H1 (cell line): ENCODE measurements at regions not wholly inside any gene's neighbourhood (a gene's known extent, or its start where the extent isn't known, plus 50 kb on each side); places are given as distances from the start of the nearest gene placed in this dataset.

Experiments used
- CTCF ChIA-PET: fragments of 300-600 bp; sonication (Branson Sonifier 250); formaldehyde crosslinking; loops from one replicate; lab custom pipeline; 2021; ENCODE audit not compliant: partially characterized antibody; lab: Charles Lee
- POLR2A ChIA-PET: fragments of 300-600 bp; sonication (Branson Sonifier 250); formaldehyde crosslinking; loops from one replicate; lab custom pipeline; 2021; ENCODE audit warnings: inconsistent platforms; ENCODE audit not compliant: partially characterized antibody; lab: Charles Lee
- DNase-seq, 2 experiments: peaks; one replicate each; pipeline versions ENCODE4 v3.0.0 to v3.0.0-alpha.2; 2010 to 2022; ENCODE audit warnings: low spot score in 2 of 2, low read depth in 1 of 2, mixed read lengths in 1 of 2
- FAIRE-seq: peaks from 2 replicates; lab custom pipeline; 2011; peaks lifted over from hg19 to GRCh38; lab: Jason Lieb, UNC
- H2AFZ ChIP-seq: 2 replicates; pipeline ENCODE4 v1.8.1; 2012; ENCODE audit warnings: low read length, inconsistent platforms
- H2AK5ac ChIP-seq: 2 replicates; pipeline ENCODE4 v1.6.1; 2013; ENCODE audit warnings: low read depth, low read length
- H2BK120ac ChIP-seq: replicated peaks from 2 replicates; pipeline ENCODE3; 2013; ENCODE audit warnings: low read depth, low read length, inconsistent platforms
- H2BK12ac ChIP-seq: 2 replicates; pipeline ENCODE4 v1.6.1; 2013; ENCODE audit warnings: low read depth, low read length
- H2BK15ac ChIP-seq: 2 replicates; pipeline ENCODE4 v1.6.1; 2013; ENCODE audit warnings: low read length
- H2BK20ac ChIP-seq: 2 replicates; pipeline ENCODE4 v1.6.1; 2013; ENCODE audit warnings: low read length
- H2BK5ac ChIP-seq: 2 replicates; pipeline ENCODE4 v1.6.1; 2013; ENCODE audit warnings: low read depth, low read length
- H3K14ac ChIP-seq: 2 replicates; pipeline ENCODE4 v1.6.1; 2013; ENCODE audit warnings: inconsistent platforms; ENCODE audit not compliant: insufficient read length
- H3K18ac ChIP-seq: 2 replicates; pipeline ENCODE4 v1.6.1; 2013; ENCODE audit warnings: low read length; ENCODE audit errors: extremely low read depth
- H3K23ac ChIP-seq: 2 replicates; pipeline ENCODE4 v1.6.1; 2013; ENCODE audit warnings: inconsistent platforms; ENCODE audit not compliant: insufficient read length
- H3K23me2 ChIP-seq: 2 replicates; pipeline ENCODE4 v1.6.1; 2013; ENCODE audit warnings: low read depth, low read length
- H3K27ac ChIP-seq: 2 replicates; pipeline ENCODE4 v1.6.1; 2011; ENCODE audit warnings: low read depth, low read length, inconsistent platforms
- H3K27me3 ChIP-seq, 4 experiments: replicated peaks in 1 of 4; 1 replicate in 1 of 4; 2 replicates in 3 of 4; pipeline versions ENCODE4 v1.6.1 to v1.8.1; 2011 to 2013; ENCODE audit warnings: low read length in 3 of 4, mild to moderate bottlenecking in 3 of 4, inconsistent platforms in 2 of 4, mixed read lengths in 2 of 4, moderate library complexity in 1 of 4; ENCODE audit not compliant: control insufficient read depth in 3 of 4, insufficient read depth in 3 of 4; ENCODE audit errors: extremely low read depth in 1 of 4
- H3K36me3 ChIP-seq, 4 experiments: 2 replicates each; pipeline versions ENCODE4 v1.6.1 to v1.8.1; 2011 to 2013; ENCODE audit warnings: mild to moderate bottlenecking in 4 of 4, low read length in 3 of 4, moderate library complexity in 2 of 4, control low read depth in 1 of 4, inconsistent platforms in 1 of 4; ENCODE audit not compliant: insufficient read depth in 4 of 4, control insufficient read depth in 2 of 4
- H3K4ac ChIP-seq: replicated peaks from 2 replicates; pipeline ENCODE3; 2013; ENCODE audit warnings: low read length, low read depth, mixed read lengths, inconsistent platforms; ENCODE audit not compliant: insufficient read length
- H3K4me1 ChIP-seq, 4 experiments: replicated peaks in 1 of 4; 1 replicate in 1 of 4; 2 replicates in 3 of 4; pipeline versions ENCODE4 v1.6.1 to v1.8.1; 2011 to 2013; ENCODE audit warnings: low read length in 3 of 4, inconsistent platforms in 2 of 4, mixed read lengths in 1 of 4; ENCODE audit not compliant: insufficient read depth in 4 of 4, control insufficient read depth in 3 of 4
- H3K4me2 ChIP-seq, 2 experiments: 2 replicates each; pipeline versions ENCODE4 v1.6.1 to v1.8.1; 2011 to 2013; ENCODE audit warnings: low read depth in 2 of 2, low read length in 2 of 2, control low read depth in 1 of 2, inconsistent platforms in 1 of 2, mild to moderate bottlenecking in 1 of 2; ENCODE audit not compliant: insufficient read depth in 1 of 2
- H3K4me3 ChIP-seq, 4 experiments: fragments of 200-600, 300-600 bp in 1 of 4; sonication (generic), shearing (Covaris generic), sonication (Bioruptor Twin) in 1 of 4; 2 replicates each; pipeline versions ENCODE4 v1.5.1 to v1.8.1; 2011 to 2016; ENCODE audit warnings: low read length in 4 of 4, low read depth in 3 of 4, control low read depth in 2 of 4, inconsistent platforms in 2 of 4, mild to moderate bottlenecking in 2 of 4, mixed read lengths in 1 of 4, moderate library complexity in 1 of 4; ENCODE audit not compliant: insufficient read depth in 2 of 4; ENCODE audit errors: extremely low read depth in 1 of 4
- H3K56ac ChIP-seq: replicated peaks from 2 replicates; pipeline ENCODE3; 2013; ENCODE audit warnings: low read depth, mild to moderate bottlenecking, mixed read lengths, low read length, inconsistent platforms; ENCODE audit not compliant: insufficient read length
- H3K79me1 ChIP-seq: 2 replicates; pipeline ENCODE4 v1.6.1; 2013; ENCODE audit warnings: low read depth, low read length, control low read depth
- H3K79me2 ChIP-seq, 2 experiments: 2 replicates each; pipeline versions ENCODE4 v1.6.1 to v1.8.1; 2012 to 2013; ENCODE audit warnings: low read length in 2 of 2, mild to moderate bottlenecking in 2 of 2, inconsistent platforms in 1 of 2; ENCODE audit not compliant: insufficient read depth in 2 of 2, control insufficient read depth in 1 of 2
- H3K9ac ChIP-seq, 4 experiments: replicated peaks in 1 of 4; 1 replicate in 1 of 4; 2 replicates in 3 of 4; pipeline versions ENCODE4 v1.6.1 to v1.8.1; 2011 to 2013; ENCODE audit warnings: low read depth in 3 of 4, low read length in 3 of 4, control low read depth in 2 of 4, mild to moderate bottlenecking in 2 of 4, moderate library complexity in 2 of 4, inconsistent platforms in 1 of 4; ENCODE audit errors: extremely low read depth in 1 of 4
- H3K9me3 ChIP-seq, 2 experiments: 2 replicates each; pipeline versions ENCODE4 v1.6.1 to v1.8.1; 2012 to 2013; ENCODE audit warnings: mild to moderate bottlenecking in 2 of 2, moderate library complexity in 2 of 2, control low read depth in 1 of 2, inconsistent platforms in 1 of 2, low read depth in 1 of 2, low read length in 1 of 2, mixed read lengths in 1 of 2; ENCODE audit not compliant: insufficient read depth in 2 of 2
- H4K20me1 ChIP-seq, 2 experiments: replicated peaks in 1 of 2; 2 replicates each; pipeline versions ENCODE3 to v1.8.1; 2011 to 2013; ENCODE audit warnings: inconsistent platforms in 2 of 2, low read length in 2 of 2, mild to moderate bottlenecking in 1 of 2; ENCODE audit not compliant: insufficient read depth in 2 of 2, control insufficient read depth in 1 of 2
- H4K5ac ChIP-seq: 2 replicates; pipeline ENCODE4 v1.6.1; 2013; ENCODE audit warnings: low read length, low read depth, mixed read lengths, inconsistent platforms; ENCODE audit not compliant: insufficient read length
- H4K8ac ChIP-seq: 2 replicates; pipeline ENCODE4 v1.8.0; 2013; ENCODE audit warnings: mild to moderate bottlenecking, moderate library complexity, low read length, inconsistent platforms; ENCODE audit not compliant: insufficient read depth; ENCODE audit errors: extremely low read depth
- H4K91ac ChIP-seq: replicated peaks from 2 replicates; pipeline ENCODE3; 2013; ENCODE audit warnings: low read length, mixed read lengths, inconsistent platforms; ENCODE audit not compliant: insufficient read length
- CTBP2 ChIP-seq: IDR thresholded peaks from 2 replicates; pipeline ENCODE4 v1.7.0; 2011; ENCODE audit warnings: borderline replicate concordance, mild to moderate bottlenecking, moderate library complexity, mixed read lengths, low read length; ENCODE audit not compliant: insufficient read depth, insufficient read length
- EZH2 ChIP-seq: fragments of 200-600 bp; sonication (generic); IDR thresholded peaks from 2 replicates; pipeline ENCODE4 v1.7.1; 2012; ENCODE audit warnings: low read depth, mild to moderate bottlenecking, moderate library complexity, low read length, inconsistent platforms; ENCODE audit not compliant: severe bottlenecking
- POLR2AphosphoS5 ChIP-seq: IDR thresholded peaks from 2 replicates; pipeline ENCODE4 v1.6.1; 2011; ENCODE audit warnings: low read depth, low read length
- SIRT6 ChIP-seq: IDR thresholded peaks from one replicate; pipeline ENCODE4 v1.7.1; 2012; ENCODE audit warnings: low read length, inconsistent platforms
- TEAD4 ChIP-seq: IDR thresholded peaks from 2 replicates; pipeline ENCODE4 v1.6.1; 2012; ENCODE audit warnings: low read depth, low read length, inconsistent platforms, mixed read lengths
- WGBS, 2 experiments: shearing (Covaris generic) in 1 of 2; methylation state at CpG; one replicate each; pipeline versions ENCODE4 v1.1.6 to v1.1.7; 2013 to 2015; ENCODE audit warnings: low lambda C conversion rate in 2 of 2, mixed read lengths in 2 of 2, inconsistent platforms in 1 of 2, low coverage in 1 of 2, missing lambda C conversion rate in 1 of 2; ENCODE audit not compliant: insufficient replicate concordance in 2 of 2, insufficient coverage in 1 of 2, insufficient read length in 1 of 2; ENCODE audit errors: extremely low coverage in 1 of 2, missing lambda C conversion rate in 1 of 2; 5-methylcytosine and 5-hydroxymethylcytosine counted together

GRCh38 chr5:158154226-158155005 is 295.5 kb upstream of the CLINT1 start:
- no peak overlapping the region for H2BK12ac ChIP-seq
- no peak overlapping the region for H3K4ac ChIP-seq
- no peak overlapping the region for H3K4me2 ChIP-seq
- no peak overlapping the region for H4K5ac ChIP-seq
- H2BK15ac ChIP-seq, result no peak overlapping the region
- FAIRE-seq (no peak), DNase-seq (no peak)
- H3K14ac ChIP-seq, result no peak overlapping the region
- H2AK5ac ChIP-seq, result no peak overlapping the region
- H4K20me1 ChIP-seq, result no peaks in the 10 kb centered on the region
- H3K56ac ChIP-seq, result no peak overlapping the region
- no peaks in the 10 kb centered on the region for H3K27me3 ChIP-seq
- no peak overlapping the region for H4K91ac ChIP-seq
- no peaks in the 10 kb centered on the region for H3K36me3 ChIP-seq
- H4K8ac ChIP-seq, result no peak overlapping the region
- no peaks in the 10 kb centered on the region for H3K79me2 ChIP-seq
- no peak overlapping the region for H3K4me3 ChIP-seq
- H2AFZ ChIP-seq, result no peak overlapping the region
- H3K4me1 ChIP-seq, result no peaks in the 10 kb centered on the region
- no peak overlapping the region for H3K23ac ChIP-seq
- no peaks in the 10 kb centered on the region for H3K79me1 ChIP-seq
- H2BK20ac ChIP-seq, result no peak overlapping the region
- H2BK5ac ChIP-seq, result no peak overlapping the region
- no peak overlapping the region for H2BK120ac ChIP-seq
- no peak overlapping the region for H3K18ac ChIP-seq
- peaks cover 2% of the 10 kb centered on the region; the same call in 1 of the 2 replicates for H3K23me2 ChIP-seq
- H3K9ac ChIP-seq, result no peak overlapping the region
- ChIA-PET POLR2A (no interaction called here), CTCF (interaction anchor here (0.7 to 2.8 kb wide), 8 partner anchors 8 to 603 kb away, joined by 3 to 11 read pairs (median 3); no protein-coding TSS in a partner anchor)
- 95% methylated on average over 3 of the region's 3 CpGs; no CpG with 5 or more reads in 1 of the 2 experiments for WGBS, 2 experiments
- no peaks in the 10 kb centered on the region for H3K9me3 ChIP-seq
- no peak overlapping the region for H3K27ac ChIP-seq
- TF ChIP-seq CTBP2 (no peak), SIRT6 (no peak), EZH2 (no peak), TEAD4 (no peak), POLR2AphosphoS5 (no peak)
